Stimulated activated CD4-positive, alpha-beta T cell treated with anti-CD3 and anti-CD28 coated beads, TNF-alpha, amount 100 ng/mL, for 4 hours (primary cell): ENCODE measurements at regions not wholly inside any gene's neighbourhood (a gene's known extent, or its start where the extent isn't known, plus 50 kb on each side); places are given as distances from the start of the nearest gene placed in this dataset.
"Not testable (repeated sequence)": the region's sequence is repeated elsewhere in the genome, so short reads cannot be mapped to it uniquely, and the experiment has no call there.

ENCODE experiments used
- DNase-seq, 3 experiments: peaks; one replicate each; pipeline ENCODE4 v3.0.0-alpha.2; 2020; ENCODE audit warnings: low read depth in 3 of 3

DNA sequence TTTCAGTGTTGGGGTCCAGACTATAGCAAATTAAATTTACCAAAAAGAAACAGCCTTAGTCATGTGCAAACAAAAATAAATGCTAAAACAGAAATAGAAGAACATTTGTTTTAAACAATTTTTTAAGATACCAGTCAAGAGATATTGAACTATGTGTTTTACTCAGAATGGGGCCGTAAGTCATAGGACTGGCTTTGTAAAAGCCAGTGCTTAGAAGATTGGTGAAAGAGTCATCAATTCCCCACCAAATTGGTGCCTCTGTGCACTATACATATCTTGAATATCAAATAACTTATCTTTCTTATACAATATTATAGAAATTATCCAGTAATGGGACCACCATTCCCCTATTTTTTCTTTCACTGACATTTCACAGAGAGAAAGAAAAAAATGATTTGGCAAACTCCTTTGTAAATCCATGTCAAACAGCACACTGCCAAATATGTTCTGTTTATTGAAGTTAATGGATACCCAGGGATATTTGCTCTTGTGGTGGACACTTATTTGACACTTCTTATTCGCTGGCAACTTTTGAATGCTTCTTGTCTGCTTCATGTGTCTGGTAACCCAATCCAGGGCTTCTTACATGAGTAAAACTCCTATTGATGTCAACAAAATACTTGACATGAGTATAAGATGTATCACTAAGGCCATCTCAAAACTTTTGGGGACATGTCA is 145.7 kb upstream of the PKN2 start:
- DNase-seq, result no peak

DNA sequence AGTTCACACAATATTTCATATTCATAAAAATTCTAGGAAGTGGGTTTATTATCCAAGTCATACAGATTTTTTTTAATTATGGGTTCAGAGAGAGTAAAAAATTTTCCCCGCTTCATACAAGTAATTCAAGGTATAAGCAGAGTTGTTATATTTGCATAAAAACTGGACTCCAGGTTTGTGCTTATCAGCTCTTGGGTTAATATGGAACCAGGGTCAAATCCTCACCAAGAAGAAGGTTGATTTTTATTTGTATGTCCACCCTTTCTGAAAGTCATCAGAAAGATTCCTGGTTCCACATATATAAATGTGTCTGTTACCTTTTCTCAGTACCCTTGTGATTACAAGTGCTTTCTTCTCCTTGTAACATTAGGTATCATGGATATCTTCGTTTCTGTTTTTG is 143.8 kb upstream of the PKN2 start:
- DNase-seq, result no peak

DNA sequence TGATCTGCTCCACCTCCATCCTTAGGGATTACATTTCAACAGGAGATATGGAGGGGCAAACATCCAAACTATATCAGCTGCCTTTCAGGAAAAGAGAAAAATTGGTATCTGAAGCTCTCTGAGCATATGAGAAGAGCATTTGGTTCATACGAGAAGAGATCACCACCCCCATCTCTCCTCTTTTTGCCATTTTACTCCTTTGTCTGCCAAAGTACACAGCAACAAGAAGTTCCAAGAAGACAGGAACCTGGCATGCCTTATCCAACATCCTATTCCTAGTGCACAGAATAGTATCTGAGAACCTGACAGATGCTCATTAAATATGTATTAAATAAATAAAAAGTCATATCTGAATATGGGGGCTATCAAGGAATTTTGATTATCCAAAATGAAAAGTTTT is 142.5 kb upstream of the PKN2 start:
- DNase-seq, result no peak

DNA sequence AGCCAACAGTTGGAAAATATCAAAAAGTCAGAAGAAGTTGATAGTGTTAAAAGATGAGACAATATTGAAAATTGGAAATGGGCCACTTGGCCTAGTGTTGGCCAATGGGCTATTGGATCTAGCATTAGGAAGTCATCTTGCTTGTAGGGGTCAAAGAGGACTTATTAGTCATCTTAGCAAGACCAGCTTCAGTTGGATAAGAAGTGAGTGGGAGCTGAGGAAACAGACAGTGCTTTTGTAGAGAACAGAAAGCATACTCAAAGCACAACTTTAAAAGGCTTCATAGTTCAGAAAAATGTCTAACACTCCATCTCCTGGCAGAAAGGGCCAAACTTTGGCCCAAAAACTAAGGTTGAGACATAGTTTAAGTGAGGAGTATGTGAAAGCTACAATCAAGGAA is 139.9 kb upstream of the PKN2 start:
- DNase-seq, result no peak

GRCh38 chr1:88549536-88549935 is 134.5 kb upstream of the PKN2 start:
- no peak for DNase-seq

DNA sequence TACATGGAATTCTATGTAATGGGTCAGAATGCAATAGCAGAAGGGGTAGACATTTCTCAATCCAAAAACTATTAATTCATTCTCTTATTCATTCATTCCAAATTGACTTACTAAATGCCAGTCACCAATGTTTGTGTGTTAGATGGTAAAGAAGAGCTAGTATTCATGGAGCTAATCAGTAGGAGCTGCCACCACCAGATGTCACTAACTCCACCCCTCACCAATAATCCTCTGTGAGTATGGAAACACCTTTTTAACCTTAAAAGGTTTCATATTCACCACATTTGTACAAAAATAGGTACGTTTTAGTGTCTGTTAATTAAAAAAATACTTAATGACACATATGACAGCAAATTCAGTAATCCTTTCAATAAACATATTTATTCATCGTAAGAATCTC is 131.8 kb upstream of the PKN2 start:
- no peak for DNase-seq

DNA sequence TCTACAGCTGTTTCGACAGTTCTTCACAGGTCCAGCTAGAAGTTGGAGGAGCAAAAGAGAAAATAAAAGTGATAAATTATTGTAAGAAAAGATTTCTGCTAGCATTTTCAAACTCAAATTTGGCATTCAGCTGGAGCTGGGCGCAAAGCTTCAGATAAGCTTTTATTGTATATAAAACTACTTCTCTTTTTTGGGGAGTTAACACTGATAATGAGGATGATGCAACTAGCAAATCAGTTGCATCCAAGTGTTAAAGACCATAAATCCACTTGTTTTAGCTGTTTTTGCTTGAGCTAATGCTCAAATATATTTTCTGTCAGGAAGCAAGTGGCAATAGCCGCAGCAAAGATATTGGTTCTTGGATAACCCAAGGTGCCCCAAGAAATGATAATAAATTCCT is 127.1 kb upstream of the PKN2 start:
- DNase-seq, result no peak

- DNase-seq, result no peak
These were observed 123.5 kb upstream of the PKN2 start for GRCh38 chr1:88560621-88561020.

DNA sequence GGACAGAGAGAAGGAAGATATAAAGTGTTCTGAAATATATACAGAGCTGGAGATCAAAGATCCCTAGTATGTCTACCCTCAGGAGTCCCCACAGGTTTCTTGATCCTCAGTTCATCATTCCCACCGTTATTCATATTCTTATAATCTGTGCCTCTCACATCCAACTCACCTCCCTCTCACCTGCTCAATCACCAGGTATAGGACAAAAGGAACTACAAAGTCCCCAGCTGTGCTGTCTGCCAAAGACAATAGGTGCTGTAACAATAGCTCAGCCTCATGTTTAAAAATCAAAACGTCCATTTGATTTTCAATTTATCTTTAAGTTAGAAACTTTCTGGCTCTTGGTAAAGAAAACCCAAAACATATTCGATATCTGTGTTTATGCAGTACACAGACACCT is 121.1 kb upstream of the PKN2 start:
- no peak for DNase-seq

- no peak for DNase-seq
These were observed 117.3 kb upstream of the PKN2 start for GRCh38 chr1:88566615-88567387.

DNA sequence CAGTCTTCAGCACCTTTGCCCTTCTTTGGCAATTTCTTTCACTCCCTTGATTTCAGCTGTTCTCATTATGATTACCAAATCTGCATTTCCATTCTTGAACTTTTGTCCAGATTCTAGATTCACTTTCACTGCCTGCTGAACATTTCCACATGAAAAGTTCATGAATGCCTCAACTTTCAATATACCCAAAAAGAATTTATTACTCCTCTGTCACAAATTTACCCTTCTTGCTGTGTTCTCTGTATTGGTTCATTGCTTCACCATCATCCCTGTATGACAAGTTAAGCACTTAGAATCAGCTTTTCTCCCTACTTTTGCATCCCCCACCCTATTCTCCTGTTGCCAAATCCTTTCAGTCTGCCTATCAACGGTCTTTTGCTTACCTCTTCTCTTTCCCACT is 112.6 kb upstream of the PKN2 start:
- DNase-seq, result no peak

- DNase-seq, result no peak
These were observed 104.5 kb upstream of the PKN2 start for GRCh38 chr1:88579598-88579997.

GRCh38 chr1:88581703-88582102 is 102.4 kb upstream of the PKN2 start:
- DNase-seq, result no peak

- DNase-seq, result no peak
These were observed 90.7 kb upstream of the PKN2 start for GRCh38 chr1:88593358-88593757.

GRCh38 chr1:88595355-88596002 is 88.6 kb upstream of the PKN2 start:
- DNase-seq, result no peak

- DNase-seq, result not testable (repeated sequence)
These were observed 86.1 kb upstream of the PKN2 start for GRCh38 chr1:88597973-88598372.

GRCh38 chr1:88608139-88608943 is 75.7 kb upstream of the PKN2 start:
- DNase-seq, result no peak

GRCh38 chr1:88609051-88609450 is 75.0 kb upstream of the PKN2 start:
- DNase-seq, result no peak

DNA sequence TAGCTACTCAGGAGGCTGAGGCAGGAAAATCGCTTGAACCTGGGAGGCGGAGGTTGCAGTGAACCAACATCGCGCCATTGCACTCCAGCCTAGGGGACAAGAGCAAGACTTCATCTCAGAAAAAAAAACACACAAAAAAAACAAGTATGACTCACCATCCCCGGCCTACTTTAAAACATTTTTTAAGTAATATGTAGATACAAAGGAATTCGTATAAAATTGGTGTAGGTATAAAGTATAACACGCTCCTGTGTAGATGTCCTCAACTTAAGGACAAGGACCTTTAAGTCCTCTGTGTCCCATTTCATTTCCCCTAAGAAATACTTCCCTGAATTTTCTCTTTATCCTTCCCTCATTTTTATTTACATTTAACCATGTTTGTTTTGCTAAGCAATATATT is 73.4 kb upstream of the PKN2 start:
- DNase-seq, result no peak

DNA sequence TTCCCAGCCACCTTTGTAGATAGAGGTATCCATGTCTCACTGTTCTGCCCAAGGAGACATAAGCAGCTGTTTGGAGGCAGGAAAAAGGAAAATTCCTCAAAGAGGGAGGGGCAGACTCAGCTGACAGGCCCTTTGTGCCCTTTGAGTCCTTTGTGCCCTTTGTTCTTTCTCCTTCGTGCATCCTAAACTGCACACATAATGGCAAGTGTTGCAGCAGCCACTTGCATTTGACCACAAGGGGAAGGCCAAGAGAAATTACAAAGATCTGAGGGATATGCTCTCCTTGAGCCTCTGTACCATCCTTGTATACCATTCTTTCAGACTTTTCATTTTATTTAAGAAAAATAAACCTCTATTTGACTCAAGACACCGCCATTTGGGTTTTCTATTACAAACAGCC is 71.8 kb upstream of the PKN2 start:
- DNase-seq, result no peak

- DNase-seq, result no peak
These were observed 71.3 kb upstream of the PKN2 start for GRCh38 chr1:88612773-88613172.

DNA sequence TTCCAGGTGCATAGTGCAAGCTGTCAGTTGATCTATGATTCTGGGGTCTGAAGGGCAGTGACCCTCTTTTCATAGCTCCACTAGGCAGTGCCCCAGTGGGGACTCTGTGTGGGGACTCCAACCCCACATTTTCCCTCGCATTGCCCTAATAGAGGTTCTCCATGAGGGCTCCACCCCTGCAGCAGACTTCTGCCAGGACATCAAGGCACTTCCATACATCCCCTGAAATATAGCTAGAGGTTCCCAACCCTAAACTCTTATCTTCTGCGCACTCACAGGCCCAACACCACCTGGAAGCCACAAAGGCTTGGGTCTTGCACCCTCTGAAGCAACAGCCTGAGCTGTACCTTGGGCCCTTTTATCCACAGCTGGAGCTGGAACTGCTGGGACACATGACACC is 65.7 kb upstream of the PKN2 start:
- no peak for DNase-seq
